ENCODE measurements at regions not wholly inside any gene's neighbourhood (a gene's known extent, or its start where the extent isn't known, plus 50 kb on each side); places are given as distances from the start of the nearest gene placed in this dataset.

DNA sequence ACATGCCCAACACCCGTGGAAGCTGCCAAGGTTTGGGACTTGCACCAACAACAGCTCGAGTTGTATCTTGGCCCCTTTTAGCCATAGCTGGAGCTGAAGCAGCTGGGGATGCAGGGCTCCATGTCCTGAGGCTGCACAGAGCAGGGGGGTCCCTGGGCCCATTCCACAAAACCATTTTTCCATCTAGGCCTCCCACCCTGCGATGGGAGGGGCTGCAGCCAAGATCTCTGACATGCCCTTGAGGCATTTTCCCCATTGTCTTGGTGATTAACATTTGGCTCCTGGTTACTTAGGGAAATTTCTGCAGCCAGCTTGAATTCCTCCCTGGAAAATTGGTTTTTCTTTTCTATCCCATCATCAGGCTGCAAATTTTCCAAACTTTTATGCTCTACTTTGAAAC, 637.8 kb upstream of the VSTM2A start:
- Histone ChIP-seq H3K27me3 (ENCODE audit: insufficient read depth, low read depth) (no peaks in the 10 kb centered on the region), H4K20me1 (ENCODE audit: insufficient read depth) (no peaks in the 10 kb centered on the region), H3K4me1 (ENCODE audit: low read depth, poor library complexity, severe bottlenecking) (no peaks in the 10 kb centered on the region), H2AFZ (ENCODE audit: low read depth) (no peak overlapping the region), H3K27ac (no peak overlapping the region), H3K79me2 (ENCODE audit: insufficient read depth, low read depth) (no peaks in the 10 kb centered on the region), H3K9ac (no peak overlapping the region), H3K36me3 (ENCODE audit: insufficient read depth) (no peaks in the 10 kb centered on the region), H3K4me3 (IDR thresholded peaks at IDR 0.05; ENCODE audit: insufficient read depth, low read depth, low read length) (no peak overlapping the region), H3K4me2 (no peak overlapping the region)
- TF ChIP-seq CTCF (conservative IDR thresholded peaks at IDR 0.05; ENCODE audit: low read depth, low read length) = no peak

DNA sequence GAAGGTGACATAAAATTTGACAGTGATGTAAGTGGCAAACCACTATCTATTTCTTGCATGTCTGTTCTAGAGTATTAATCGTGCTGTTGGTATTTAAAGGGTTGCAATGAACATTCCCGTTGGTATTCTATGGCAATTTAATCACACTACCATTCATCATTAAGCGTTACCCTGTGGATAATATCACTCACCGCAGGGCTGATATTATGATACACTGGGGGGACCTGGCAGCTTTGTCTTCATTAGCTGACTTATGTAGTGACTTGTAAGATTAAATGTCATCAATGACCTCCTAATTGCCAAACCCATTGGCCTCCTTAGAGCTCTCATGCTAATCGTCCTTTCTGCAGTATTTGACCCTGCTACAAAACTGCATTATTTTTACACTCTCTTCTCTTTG, 624.5 kb upstream of the VSTM2A start:
- Histone ChIP-seq H3K4me1 (ENCODE audit: low read depth, poor library complexity, severe bottlenecking) (no peaks in the 10 kb centered on the region), H3K36me3 (ENCODE audit: insufficient read depth) (no peaks in the 10 kb centered on the region), H3K79me2 (ENCODE audit: insufficient read depth, low read depth) (no peaks in the 10 kb centered on the region), H3K27ac (no peak overlapping the region), H2AFZ (ENCODE audit: low read depth) (no peak overlapping the region), H3K4me2 (no peak overlapping the region), H3K4me3 (IDR thresholded peaks at IDR 0.05; ENCODE audit: insufficient read depth, low read depth, low read length) (no peak overlapping the region), H4K20me1 (ENCODE audit: insufficient read depth) (no peaks in the 10 kb centered on the region), H3K27me3 (ENCODE audit: insufficient read depth, low read depth) (no peaks in the 10 kb centered on the region), H3K9ac (no peak overlapping the region)
- TF ChIP-seq CTCF (conservative IDR thresholded peaks at IDR 0.05; ENCODE audit: low read depth, low read length) = no peak

- TF ChIP-seq CTCF (conservative IDR thresholded peaks at IDR 0.05; ENCODE audit: low read depth, low read length) = no peak
- H3K4me3 ChIP-seq (IDR thresholded peaks at IDR 0.05; ENCODE audit: insufficient read depth, low read depth, low read length) = no peak overlapping the region
Measured at GRCh38 chr7:53920011-53920410, 622.2 kb upstream of the VSTM2A start.

GRCh38 chr7:53940483-53940882, 601.7 kb upstream of the VSTM2A start:
- no peak overlapping the region for H2AFZ ChIP-seq (ENCODE audit: low read depth)
- no peak overlapping the region for H3K27ac ChIP-seq
- no peaks in the 10 kb centered on the region for H3K4me1 ChIP-seq (ENCODE audit: low read depth, poor library complexity, severe bottlenecking)
- H3K9ac ChIP-seq = no peak overlapping the region
- H4K20me1 ChIP-seq (ENCODE audit: insufficient read depth) = no peaks in the 10 kb centered on the region
- TF ChIP-seq CTCF (conservative IDR thresholded peaks at IDR 0.05; ENCODE audit: low read depth, low read length) = no peak
- no peak overlapping the region for H3K4me2 ChIP-seq
- H3K36me3 ChIP-seq (ENCODE audit: insufficient read depth) = no peaks in the 10 kb centered on the region
- no peaks in the 10 kb centered on the region for H3K27me3 ChIP-seq (ENCODE audit: insufficient read depth, low read depth)
- H3K4me3 ChIP-seq (IDR thresholded peaks at IDR 0.05; ENCODE audit: insufficient read depth, low read depth, low read length) = no peak overlapping the region
- H3K79me2 ChIP-seq (ENCODE audit: insufficient read depth, low read depth) = no peaks in the 10 kb centered on the region

More at GRCh38 chr7:53920011-53920410, 622.2 kb upstream of the VSTM2A start:
- Histone ChIP-seq H3K4me1 (ENCODE audit: low read depth, poor library complexity, severe bottlenecking) (no peaks in the 10 kb centered on the region), H3K4me2 (no peak overlapping the region), H3K27me3 (ENCODE audit: insufficient read depth, low read depth) (no peaks in the 10 kb centered on the region), H3K79me2 (ENCODE audit: insufficient read depth, low read depth) (no peaks in the 10 kb centered on the region), H3K36me3 (ENCODE audit: insufficient read depth) (no peaks in the 10 kb centered on the region), H4K20me1 (ENCODE audit: insufficient read depth) (no peaks in the 10 kb centered on the region), H2AFZ (ENCODE audit: low read depth) (no peak overlapping the region), H3K9ac (no peak overlapping the region), H3K27ac (no peak overlapping the region)

Data from KMS-11 (cell line).